Activated effector memory CD4-positive, alpha-beta T cell treated with anti-CD3 and anti-CD28 coated beads, Interleukin-2, amount 50 U/mL, for 16 hours (primary cell): ENCODE measurements at regions not wholly inside any gene's neighbourhood (a gene's known extent, or its start where the extent isn't known, plus 50 kb on each side); places are given as distances from the start of the nearest gene placed in this dataset.
"Not testable (repeated sequence)": the region's sequence is repeated elsewhere in the genome, so short reads cannot be mapped to it uniquely, and the experiment has no call there.

Source experiments
- DNase-seq: peaks from one replicate; pipeline ENCODE4 v3.0.0-alpha.2; 2020

DNA sequence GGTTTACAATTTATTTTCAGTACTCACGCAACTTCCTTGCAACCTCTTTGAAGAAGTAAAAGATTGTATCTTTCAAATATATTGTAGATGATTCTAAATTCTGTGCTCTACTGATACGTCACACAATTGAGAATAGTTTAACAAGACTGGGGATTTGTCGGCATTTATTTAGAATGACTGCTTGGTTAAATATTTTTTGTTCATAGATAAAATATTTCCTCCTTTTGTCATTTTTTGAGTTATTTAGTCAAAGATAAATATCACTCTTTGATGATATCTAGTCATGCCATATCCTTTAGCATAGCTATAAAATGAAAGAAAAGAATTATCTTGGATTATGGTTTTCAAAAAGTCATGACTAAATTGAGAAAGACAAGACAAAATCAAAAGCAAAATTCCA, 2747.8 kb downstream of the PCDH9 start:
- DNase-seq: no peak

DNA sequence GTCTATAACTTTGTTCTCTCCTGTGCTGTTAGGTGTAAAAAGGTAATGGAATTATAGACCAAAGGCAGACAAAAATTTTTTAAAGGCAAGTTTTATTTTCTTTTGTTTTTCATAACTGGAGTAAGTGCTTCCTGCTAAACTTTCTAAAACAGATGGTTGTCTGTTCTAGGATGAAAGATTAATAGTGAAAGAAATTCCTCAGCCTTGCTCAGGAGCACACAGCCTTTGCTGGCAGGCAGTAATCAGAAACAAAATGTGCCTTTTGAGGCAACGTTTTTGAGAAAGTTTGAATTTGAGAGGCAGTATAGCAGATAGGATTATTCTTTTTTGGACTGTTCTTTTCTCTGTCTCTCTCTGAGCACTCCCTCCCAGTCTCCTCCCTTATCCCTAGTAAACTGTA, 2749.5 kb downstream of the PCDH9 start:
- DNase-seq: no peak

DNA sequence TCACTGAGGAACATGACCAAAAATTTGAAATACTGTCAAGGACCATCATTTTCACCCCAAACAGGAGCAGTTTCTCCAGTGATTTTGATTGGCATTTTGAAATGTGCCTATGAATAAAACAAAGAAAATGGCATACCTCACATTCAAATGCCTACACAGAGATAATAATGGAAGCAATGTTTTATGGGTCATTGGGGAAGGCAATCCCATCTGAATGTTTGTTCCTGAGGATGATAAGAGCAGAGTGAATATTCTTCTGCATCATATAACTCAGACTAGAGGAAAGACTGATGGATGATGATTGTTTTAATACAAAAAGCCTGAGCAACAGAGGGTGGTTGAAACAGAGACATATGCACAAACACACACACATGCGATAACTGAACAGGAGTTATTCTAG, 2749.9 kb downstream of the PCDH9 start:
- DNase-seq: no peak

DNA sequence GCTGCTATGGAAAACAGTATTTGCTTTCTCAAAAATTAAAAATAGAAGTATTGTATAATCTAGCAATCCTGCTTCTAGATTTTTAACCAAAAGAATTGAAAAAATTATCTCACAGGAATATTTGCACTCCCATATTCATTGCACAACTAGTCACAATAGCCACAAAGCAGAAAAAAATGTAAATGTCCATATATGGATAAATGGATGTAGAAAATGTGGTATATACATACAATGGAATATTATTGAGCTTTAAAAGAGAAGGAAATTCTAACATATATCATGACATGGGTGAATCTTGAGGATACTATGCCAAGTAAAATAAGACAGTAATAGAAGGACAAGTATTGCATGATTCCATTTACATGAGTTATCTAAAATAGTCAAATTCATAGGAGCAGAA, 2753.0 kb downstream of the PCDH9 start:
- no peak for DNase-seq

DNA sequence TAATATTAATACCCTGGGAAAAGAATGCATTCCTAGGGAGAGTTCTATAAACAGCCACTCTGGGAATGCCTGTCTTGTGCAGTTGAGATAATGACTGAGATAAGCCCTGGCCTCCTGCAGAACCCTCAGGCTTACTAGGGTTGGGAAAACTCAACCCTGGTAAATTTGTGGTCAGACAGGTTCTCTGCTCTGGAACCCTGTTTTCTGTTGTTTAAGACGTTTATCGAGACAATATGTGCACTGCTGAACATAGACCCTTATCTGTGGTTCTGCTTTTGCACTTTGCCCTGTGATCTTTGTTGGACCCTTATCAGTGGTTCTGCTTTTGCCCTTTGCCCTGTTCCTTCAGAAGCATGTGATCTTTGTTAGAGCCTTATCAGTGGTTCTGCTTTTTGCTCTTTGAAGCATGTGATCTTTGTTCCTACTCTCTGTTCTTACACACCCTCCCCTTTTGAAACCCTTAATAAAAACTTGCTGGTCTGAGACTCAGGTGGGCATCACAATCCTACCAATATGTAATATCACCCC, 2754.0 kb downstream of the PCDH9 start:
- DNase-seq: not testable (repeated sequence)

DNA sequence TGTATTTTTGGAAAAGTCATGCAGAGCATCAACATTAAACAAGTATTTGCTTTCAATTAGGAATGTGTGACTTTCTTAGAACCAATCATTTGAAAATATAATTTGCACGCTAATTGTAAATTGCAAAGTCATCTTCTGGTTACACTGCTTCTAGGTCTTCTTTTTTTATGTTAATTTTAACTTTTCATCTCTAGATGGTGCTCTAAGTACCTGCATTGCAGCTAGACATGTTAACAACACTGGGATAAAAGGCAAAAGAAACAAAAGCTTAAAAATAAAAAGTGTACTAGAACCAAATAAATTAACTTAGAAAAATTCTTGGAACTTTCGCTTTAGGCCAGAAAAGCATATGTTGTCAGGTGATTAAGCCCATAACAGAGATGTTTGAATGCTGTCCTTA, 2758.2 kb downstream of the PCDH9 start:
- no peak for DNase-seq

DNA sequence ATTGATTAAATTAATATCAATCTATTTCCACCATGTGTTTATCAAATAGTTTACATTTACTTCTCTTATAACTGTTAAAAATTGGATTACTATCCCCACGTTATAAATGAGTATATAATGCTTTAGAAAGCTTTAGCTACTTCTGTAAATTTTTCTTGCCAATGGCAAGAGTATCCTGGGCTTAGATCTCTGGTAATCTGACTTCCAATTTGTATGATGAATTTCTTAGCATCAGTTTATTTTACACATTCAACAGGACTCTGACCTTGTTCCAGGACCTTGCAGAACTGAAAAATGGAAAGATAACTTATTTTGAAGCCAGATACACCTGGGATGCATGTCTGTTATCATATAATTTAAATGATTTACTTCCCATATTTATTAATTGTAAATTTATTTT, 2759.4 kb downstream of the PCDH9 start:
- no peak for DNase-seq

DNA sequence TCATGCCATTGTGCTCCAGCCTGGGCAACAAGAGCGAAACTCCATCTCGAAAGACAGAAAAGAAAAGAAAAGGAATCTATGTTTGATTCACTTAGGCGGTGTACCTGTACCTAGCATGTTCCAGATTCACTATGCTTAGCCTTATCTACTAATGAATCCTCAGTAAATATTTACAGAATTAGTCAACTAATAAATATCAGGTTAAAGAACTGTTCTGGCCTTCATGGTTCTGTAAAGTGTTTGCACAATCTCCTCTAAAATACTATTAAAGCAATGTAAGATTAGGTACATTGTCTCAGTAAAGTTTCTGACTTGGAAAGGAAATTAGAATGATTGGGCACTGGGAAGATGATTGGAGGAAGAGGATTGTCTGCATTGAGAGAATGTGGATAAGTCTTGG, 2770.4 kb downstream of the PCDH9 start:
- no peak for DNase-seq

DNA sequence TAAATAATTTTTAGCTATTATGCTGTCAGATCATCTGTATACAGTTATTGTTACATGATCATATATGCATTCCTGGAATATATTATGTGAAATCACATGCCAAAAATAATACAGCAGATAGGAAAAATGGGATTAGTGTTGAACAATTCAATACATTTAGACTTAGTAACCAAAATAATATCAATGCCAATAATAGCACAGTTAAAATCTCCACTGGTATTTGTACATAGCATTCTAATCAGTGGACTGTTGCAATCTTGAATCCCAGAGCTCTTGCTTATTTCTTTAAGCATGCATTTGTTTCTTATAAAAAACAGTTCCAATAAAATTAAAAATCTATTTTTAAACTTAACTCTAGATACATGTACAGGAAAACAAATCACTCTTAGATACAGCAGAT, 2772.2 kb downstream of the PCDH9 start:
- DNase-seq: no peak

DNA sequence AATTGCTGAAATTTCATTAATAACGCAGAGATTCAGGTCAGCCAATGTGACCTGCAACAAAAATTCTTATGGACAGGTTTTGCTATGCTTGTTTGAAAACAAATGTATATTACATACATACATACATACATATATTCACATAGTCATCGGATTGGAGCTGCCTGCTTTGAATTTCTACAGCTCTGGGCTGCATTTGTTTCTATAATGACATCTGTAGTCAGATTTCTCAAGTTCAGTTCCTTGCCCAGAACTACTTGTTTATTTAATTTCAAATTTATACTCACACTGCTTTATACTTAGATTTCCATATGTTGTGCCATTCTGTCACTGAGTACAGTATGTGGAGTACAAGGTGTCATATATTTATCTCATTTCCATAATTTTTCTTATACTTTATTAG, 2775.0 kb downstream of the PCDH9 start:
- no peak for DNase-seq

DNA sequence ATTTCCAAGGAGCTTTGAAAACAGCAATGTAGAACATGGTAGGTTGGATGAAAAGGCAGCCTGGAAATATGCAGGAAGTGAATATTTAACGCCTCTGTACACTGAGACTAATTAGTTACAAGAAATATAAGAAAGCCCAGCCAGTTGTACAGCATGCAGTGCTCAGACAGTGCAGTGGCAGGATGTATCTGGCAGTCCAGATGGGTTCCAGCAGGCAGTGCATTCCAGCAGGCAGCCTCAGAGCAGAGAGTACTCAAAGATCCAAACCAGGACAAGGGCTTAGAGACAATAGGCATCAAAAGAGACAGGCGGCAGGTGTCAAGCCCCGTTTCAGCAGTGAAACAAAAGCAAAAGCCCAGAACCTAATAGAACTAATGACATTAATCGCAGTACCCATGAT, 2776.3 kb downstream of the PCDH9 start:
- no peak for DNase-seq

DNA sequence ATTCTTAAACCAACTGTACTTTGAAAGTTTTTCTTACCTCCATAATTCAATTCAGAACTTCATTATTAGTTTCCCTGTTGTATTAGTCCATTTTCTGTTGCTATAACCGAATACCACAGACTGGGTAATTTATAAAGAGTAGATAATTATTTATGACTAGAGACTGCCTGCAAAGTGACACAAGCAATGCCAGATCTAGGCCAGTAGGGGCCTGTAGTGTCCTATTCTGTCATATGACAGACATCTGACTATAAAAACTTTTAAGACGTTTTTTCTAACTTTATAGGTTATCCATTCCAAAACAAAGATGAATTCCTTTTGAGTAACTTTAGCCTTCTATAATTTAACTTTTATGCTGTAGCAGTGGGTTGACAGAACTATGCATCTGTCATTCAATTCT, 2783.8 kb downstream of the PCDH9 start:
- no peak for DNase-seq

DNA sequence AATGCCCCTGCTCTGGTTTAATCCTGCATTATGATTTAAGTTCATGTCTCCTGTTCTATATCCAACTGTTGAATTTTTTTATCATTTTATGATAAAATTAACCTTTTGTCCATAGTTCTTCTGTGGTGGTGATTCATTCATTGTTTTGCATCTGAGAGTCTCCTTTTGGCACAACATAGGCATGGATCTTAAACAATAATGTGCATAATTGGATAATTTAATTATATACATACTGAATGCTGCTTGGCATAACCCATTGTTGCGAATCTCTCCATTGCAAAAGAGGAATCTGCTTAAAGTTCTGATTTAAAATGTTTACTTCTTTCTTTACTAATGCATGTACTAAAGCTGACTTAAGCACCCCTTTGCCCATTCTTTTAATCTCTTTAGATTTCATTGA, 2788.4 kb downstream of the PCDH9 start:
- DNase-seq: no peak

DNA sequence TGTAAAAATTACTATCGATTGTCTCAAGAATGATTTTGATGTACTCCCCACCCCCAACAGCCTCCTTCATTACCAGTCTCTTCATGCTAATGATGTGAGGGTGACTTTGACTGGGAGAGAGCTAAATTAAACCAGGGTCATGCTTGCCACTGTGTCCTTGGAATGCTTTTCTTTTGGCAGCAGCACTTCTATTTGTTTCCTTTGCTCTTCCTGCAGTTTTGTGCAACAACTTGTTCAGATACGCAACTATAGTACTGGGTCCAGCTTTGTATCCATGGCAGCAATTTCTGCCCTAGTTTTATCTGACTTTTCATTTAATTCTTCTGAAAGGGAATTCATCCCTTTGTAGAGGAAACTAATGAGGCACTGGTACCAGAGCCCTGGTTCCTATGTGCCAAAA, 2792.1 kb downstream of the PCDH9 start:
- no peak for DNase-seq

DNA sequence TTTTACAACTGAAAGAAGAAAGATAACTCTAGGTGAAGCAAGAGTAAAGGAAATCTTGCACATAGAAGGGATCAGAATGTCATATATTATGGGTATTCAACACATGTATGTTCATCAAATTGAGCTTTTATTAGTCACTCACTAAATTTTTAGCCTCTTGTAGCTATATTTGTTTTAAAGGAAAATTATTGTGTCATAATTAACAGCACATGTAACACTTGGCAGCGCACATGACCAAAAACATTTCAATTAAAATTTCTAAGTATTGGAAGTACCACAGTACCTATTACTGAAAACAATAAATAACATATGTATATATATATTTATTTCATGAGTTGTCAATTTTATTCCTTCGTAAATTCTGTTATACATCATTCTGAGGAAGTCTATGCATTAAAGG, 2800.4 kb downstream of the PCDH9 start:
- DNase-seq: no peak

DNA sequence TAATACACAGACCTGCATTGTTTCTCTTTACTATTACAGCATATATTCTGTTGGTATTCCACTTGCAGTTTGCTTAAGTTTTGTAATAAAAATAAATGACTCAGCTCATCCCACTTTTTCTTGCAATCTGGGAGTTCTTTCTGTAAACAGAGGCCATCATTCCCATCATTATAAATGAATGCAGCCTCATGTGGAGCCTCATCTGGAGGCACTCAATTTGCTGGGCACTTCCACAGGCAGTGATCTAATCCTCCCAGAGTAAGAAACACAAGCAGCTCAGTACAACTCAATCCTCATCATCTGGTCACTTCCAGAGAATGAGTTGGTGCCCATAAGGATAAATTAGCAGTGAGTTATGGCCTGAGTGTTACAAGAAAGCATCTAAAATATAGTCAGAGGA, 2801.9 kb downstream of the PCDH9 start:
- DNase-seq: no peak

DNA sequence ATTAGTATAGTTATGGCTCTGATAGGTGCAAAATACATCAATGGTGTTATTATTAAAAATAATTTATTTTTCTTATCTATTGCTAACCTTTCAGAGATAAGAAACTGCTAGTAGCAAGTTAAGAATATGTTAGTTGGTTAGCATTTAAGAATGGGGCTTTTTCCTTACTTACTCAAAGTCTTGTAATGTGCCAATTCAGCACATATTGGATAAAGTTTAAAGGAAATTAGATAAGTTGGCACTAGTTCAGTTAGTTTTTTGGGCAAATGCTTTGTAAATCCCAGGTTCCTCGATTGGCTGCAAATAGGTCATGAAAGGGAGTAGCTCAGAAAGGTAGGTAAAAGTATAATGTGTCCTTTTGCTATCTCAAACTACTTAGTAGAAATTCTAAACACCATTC, 2806.7 kb downstream of the PCDH9 start:
- no peak for DNase-seq

DNA sequence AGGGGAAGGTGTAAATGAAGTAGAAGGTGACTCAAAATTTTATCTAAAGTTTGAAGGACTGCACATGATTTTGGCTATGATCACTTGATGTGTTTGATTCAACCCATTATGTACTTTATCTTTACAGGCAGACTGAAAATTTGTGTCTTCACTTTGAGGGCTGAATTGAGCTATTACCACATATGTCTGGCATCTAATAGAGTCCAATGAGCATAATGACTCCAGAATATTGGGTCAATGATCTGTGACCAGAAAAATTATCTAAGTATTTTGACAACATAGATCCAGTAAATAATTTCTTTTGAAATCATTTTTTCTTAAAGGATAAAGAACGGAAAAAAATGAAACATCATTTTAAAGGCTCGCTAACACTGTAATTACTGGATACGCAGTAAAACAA, 2810.0 kb downstream of the PCDH9 start:
- DNase-seq: no peak

DNA sequence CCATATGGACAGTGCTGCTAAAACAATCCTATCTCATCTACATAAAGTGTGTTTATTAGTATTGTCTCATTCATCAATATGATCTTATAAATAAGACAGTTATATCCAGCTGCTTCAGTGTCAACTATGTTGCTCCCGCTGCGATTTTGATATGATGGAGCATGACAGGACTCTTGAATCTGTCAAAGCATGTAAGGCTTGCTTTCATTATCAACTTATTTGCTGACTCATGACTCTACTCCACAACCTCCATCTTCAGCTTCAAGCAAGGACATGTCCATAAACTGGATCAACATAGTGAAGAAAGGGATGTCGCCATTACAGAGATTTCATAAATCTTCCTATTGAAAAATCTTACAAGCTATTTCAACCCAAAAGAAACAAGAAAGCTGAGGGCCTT, 2812.6 kb downstream of the PCDH9 start:
- DNase-seq: no peak

DNA sequence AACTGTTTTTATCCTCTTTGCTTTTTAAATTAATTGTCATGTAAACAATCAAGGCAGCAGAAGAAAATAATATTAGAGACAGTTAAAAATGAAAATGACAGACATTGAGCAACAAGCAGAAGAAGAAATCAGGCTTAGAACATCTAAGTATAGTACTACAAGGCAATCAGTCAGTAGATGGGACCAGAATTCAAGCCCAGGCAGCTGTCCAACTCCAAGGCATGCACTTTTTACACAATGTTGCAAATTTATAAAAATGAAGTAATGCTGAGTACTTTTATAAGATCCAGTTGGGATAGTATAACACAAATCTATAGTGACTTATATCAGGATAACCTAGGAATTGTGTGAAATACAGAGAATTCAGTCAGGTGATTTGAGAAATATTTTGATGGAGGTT, 2815.8 kb downstream of the PCDH9 start:
- no peak for DNase-seq

DNA sequence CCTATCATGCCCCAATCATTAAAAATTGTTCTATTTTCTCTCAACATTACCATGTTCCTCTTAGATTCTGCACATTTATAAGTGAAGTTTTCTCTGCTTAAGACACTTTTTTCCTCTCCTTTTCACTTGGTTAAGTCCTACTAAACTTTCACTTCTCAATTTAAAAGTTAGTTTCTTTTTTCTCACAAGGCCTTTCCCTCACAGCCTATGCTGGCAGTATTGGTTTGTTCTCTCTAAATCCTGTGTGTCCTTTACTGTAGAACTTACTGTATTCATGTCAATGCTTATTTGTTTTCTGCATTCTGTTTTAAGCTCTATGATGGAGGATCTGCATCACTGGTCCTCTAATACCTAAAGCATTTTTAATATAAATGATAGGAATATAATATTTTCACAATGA, 2816.6 kb downstream of the PCDH9 start:
- no peak for DNase-seq

DNA sequence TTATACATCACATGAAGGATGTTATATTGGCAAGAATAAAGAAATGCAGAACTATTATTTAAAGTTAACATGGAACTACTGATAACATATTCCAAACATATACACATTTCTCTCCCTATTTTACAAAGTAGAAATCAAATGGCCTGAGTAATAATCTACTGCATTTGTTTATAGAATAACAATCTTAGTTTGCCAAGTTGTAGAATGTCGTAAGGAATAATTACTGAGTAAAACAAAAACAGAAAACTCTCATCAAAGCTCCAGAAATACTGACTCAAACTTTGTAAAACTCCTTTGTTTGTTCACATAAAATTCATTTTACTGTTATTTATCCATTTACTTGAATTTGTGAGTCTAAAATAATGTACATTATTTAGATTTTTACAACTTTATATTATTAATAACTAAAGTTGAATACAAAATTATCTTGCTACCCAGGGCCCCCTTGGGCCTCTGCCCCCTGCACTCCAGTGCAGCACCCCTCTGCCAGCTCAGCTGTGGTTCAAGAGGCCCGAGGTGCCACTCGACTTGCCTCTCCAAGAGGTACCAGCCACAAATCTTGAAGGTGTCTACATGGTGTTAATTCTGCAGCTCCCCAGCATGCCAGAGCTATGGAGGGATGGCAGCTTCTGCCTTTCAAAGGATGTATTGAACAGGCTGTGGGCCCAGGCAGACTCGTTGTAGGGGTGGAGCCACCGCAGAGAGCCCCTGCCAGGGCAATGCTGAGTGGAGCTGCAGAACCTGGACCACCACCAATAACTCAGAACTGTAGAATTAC, 2819.7 kb downstream of the PCDH9 start:
- DNase-seq: no peak

DNA sequence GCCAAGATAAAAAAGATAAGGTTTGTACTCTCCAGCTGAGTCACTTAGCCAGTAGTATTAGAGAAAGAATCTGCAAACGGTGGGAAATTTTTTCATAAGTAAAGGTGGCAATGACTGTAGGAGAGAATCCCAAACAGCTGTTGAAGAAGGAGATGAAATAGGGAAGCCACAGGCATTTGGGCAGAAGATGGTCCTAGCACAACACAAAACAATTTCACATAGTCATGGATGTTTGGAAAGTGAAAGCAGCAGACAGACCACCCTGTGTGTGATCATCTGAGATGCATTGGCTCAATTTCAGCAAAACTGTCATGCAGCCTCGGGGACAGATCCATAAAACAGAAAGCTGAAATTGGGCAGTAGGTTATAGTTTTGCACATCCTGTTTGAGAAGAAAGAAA, 2832.4 kb downstream of the PCDH9 start:
- no peak for DNase-seq

DNA sequence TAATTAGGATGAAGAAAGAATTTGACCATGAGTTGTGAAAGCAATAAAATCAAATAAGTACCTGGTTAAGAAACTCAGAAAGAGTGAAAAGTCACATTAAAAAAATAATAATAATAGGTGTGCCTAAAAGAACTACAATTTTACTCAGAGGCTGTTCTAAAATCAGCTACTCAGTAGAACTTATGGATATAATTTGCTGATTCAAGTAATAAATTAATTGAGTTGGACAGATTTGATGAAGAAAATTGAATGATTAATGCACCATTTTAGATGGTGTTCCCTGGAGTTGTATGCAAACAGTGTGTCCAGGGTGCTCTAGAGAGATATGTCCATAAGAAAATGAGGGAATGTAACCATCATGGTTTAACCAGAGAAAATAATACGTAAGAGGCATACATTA, 2852.5 kb downstream of the PCDH9 start:
- no peak for DNase-seq

DNA sequence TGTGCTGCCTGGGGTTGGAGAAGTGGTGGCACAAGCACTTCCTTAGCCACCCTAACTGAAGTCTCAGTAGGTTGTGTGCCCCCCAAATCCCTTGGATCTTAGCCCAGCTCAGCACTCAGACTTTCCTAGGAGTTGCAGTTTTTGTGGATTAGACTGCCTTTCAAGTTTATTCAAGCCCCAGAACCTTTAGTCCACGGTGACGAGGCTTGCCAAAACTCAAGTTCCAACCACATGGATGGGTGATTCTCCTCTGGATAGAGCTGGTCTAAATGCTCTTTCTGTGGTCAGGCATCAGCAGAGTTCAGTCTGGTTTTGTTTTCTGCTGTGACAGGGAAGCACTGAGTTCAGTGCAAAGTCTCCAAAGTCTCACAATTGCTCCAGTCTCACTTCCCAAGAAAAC, 2858.7 kb downstream of the PCDH9 start:
- no peak for DNase-seq
